ENCODE measurements at regions not wholly inside any gene's neighbourhood (a gene's known extent, or its start where the extent isn't known, plus 50 kb on each side); places are given as distances from the start of the nearest gene placed in this dataset.

DNA sequence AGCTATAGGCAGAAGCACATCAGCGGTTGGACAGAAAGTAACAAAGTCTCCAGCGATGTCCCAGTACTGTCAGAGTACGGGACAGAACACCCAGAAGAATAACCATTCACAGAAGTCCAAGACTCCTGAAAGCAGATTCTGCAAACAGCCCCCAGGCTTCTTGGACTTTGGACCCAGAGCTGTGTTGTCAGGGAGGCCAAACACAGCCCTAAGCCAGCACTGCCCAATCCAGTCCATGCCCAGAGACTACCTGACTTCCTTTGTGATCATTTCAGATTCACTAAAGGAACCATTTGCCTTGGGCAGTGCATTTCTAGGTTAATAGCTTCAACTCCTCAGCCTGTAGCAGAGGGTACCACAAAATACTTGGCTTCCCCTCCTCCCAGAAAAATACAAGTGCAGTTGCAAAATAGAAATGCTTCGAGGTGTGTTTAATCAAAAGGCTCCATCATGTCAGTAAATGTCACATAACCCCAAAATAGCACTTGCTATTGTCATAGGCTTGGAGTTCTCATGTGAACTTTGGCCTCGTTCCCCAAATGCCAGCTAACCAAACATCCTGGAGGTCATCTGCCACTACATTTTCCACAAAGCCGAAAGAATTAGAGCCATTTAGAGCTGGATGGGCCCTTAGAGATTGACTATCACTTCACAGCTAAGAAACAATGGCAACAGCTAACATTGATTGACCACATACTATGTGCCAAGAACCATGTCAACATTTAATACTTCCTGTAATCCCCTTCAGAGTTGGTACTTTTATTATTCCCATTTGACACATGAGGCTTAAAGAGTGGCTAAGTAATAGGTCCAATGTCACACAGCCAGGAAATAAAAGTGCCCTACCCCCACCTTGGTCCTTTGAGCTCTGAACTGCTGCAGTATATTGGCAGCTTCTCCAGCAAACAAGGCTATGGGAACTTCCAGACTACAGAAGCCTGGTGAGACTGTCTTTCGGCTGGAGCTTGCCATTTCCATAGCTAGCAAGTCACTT, 329.9 kb downstream of the FOXO1 start:
- CTCF ChIA-PET, result interaction anchor here (0.9 kb wide), 1 partner anchor 16 kb away, joined by 3 read pairs; no protein-coding TSS in a partner anchor
- Mint-ChIP-seq H3K4me1 (ENCODE audit: low read depth) (peaks cover 14% of the 10 kb centered on the region), H3K27ac (no peak overlapping the region), H3K36me3 (ENCODE audit: low read depth) (no peaks in the 10 kb centered on the region), H3K9me3 (ENCODE audit: insufficient read depth) (no peaks in the 10 kb centered on the region), H3K27me3 (ENCODE audit: low read depth) (no peaks in the 10 kb centered on the region), H3K4me3 (no peak overlapping the region)
- ATAC-seq (no peak), DNase-seq (no peak)
- POLR2A ChIA-PET, result interaction anchor here (0.5 kb wide), 1 partner anchor 316 kb away, joined by 6 read pairs; no protein-coding TSS in a partner anchor

- H3K27ac Mint-ChIP-seq, result no peak overlapping the region
- H3K36me3 Mint-ChIP-seq (ENCODE audit: low read depth), result no peaks in the 10 kb centered on the region
- no peak for DNase-seq
- no peaks in the 10 kb centered on the region for H3K9me3 Mint-ChIP-seq (ENCODE audit: insufficient read depth)
- H3K27me3 Mint-ChIP-seq (ENCODE audit: low read depth), result no peaks in the 10 kb centered on the region
- ChIA-PET POLR2A (no interaction called here), CTCF (no interaction called here)
- no peak for ATAC-seq
- no peak overlapping the region for H3K4me3 Mint-ChIP-seq
- H3K4me1 Mint-ChIP-seq (ENCODE audit: low read depth), result peaks cover 7% of the 10 kb centered on the region
Observed at GRCh38 chr13:40337651-40338050, 328.8 kb downstream of the FOXO1 start.

DNA sequence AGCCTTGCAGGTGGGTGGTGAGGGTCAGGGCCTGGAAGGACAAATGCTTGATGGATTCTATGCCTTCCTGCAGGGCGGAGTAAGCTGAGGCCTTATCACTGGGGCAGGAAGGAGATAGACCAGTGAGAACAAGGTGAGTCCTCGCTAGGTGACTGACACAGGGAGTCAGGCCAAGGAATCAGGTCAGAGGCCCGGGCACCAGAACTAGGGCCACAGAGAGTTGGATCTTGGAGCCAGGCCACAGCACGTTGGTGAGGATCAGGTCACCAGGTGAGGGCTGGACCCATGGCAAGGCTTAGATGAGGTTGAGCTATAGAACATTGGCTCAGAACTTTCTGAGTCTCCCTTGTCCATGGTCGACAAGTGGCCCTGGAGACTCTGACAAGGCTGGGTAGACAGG, 328.2 kb downstream of the FOXO1 start:
- DNase-seq (no peak), ATAC-seq (no peak)
- Mint-ChIP-seq H3K36me3 (ENCODE audit: low read depth) (no peaks in the 10 kb centered on the region), H3K27ac (no peak overlapping the region), H3K27me3 (ENCODE audit: low read depth) (no peaks in the 10 kb centered on the region), H3K4me3 (no peak overlapping the region), H3K4me1 (ENCODE audit: low read depth) (peaks cover 7% of the 10 kb centered on the region), H3K9me3 (ENCODE audit: insufficient read depth) (no peaks in the 10 kb centered on the region)
- POLR2A ChIA-PET, result no interaction called here
- CTCF ChIA-PET, result no interaction called here

DNA sequence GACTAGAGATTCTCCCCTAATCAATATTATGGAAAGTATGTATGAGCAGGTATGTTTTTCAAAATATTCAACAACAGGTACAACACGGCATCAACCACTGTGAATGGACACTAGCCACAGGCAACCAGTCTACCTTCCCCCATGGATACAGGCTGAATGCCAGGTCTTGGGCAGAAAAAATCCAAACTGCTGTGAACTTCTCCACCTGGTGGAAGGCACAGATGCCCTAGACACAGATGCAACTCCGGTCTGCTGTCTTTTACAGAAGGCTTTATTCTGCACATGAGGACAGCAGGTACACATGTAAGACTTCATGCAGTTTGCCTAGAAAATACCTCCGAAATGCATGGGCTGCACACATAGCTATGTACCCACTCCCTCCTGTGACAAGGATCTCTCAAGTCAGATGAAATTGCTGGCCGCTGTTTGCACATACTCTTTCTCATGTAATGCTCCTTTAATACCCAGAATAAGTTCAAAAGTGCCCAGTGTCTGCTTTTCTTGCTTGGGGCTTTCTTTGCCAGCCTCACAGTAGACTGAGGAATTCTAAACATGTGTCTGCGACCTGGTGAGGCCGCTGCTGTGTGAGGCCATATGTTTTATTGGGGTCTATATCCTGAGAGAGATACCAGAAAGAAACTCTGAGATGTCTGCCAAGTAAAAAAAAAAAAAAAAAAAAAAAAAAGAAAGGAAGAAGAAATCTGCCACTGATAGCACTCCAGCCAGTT, 325.9 kb downstream of the FOXO1 start:
- DNase-seq (no peak), ATAC-seq (no peak)
- Mint-ChIP-seq H3K36me3 (ENCODE audit: low read depth) (no peaks in the 10 kb centered on the region), H3K4me1 (ENCODE audit: low read depth) (peaks cover 7% of the 10 kb centered on the region), H3K27ac (no peak overlapping the region), H3K4me3 (no peak overlapping the region), H3K27me3 (ENCODE audit: low read depth) (no peaks in the 10 kb centered on the region), H3K9me3 (ENCODE audit: insufficient read depth) (no peaks in the 10 kb centered on the region)
- ChIA-PET CTCF (no interaction called here), POLR2A (no interaction called here)

- Mint-ChIP-seq H3K4me3 (no peak overlapping the region), H3K27ac (no peak overlapping the region), H3K9me3 (ENCODE audit: insufficient read depth) (no peaks in the 10 kb centered on the region), H3K4me1 (ENCODE audit: low read depth) (peaks cover 7% of the 10 kb centered on the region), H3K27me3 (ENCODE audit: low read depth) (no peaks in the 10 kb centered on the region), H3K36me3 (ENCODE audit: low read depth) (no peaks in the 10 kb centered on the region)
- CTCF ChIA-PET, result no interaction called here
- ATAC-seq, result no peak
- no peak for DNase-seq
- POLR2A ChIA-PET, result no interaction called here
Observed at GRCh38 chr13:40341096-40341471, 325.4 kb downstream of the FOXO1 start.

GRCh38 chr13:40341501-40341900, 324.9 kb downstream of the FOXO1 start:
- POLR2A ChIA-PET, result no interaction called here
- CTCF ChIA-PET, result no interaction called here
- no peaks in the 10 kb centered on the region for H3K36me3 Mint-ChIP-seq (ENCODE audit: low read depth)
- H3K9me3 Mint-ChIP-seq (ENCODE audit: insufficient read depth), result no peaks in the 10 kb centered on the region
- H3K4me1 Mint-ChIP-seq (ENCODE audit: low read depth), result peaks cover 6% of the 10 kb centered on the region
- ATAC-seq (no peak), DNase-seq (no peak)
- no peaks in the 10 kb centered on the region for H3K27me3 Mint-ChIP-seq (ENCODE audit: low read depth)
- H3K27ac Mint-ChIP-seq, result no peak overlapping the region
- H3K4me3 Mint-ChIP-seq, result no peak overlapping the region

- Mint-ChIP-seq H3K9me3 (ENCODE audit: insufficient read depth) (no peaks in the 10 kb centered on the region), H3K27ac (no peak overlapping the region), H3K27me3 (ENCODE audit: low read depth) (no peaks in the 10 kb centered on the region), H3K36me3 (ENCODE audit: low read depth) (no peaks in the 10 kb centered on the region), H3K4me1 (ENCODE audit: low read depth) (no peaks in the 10 kb centered on the region), H3K4me3 (no peak overlapping the region)
- ATAC-seq (no peak), DNase-seq (no peak)
- CTCF ChIA-PET, result interaction anchor here (1.3 kb wide), 1 partner anchor 274 kb away, joined by 3 read pairs; no protein-coding TSS in a partner anchor
- POLR2A ChIA-PET, result no interaction called here
Observed at GRCh38 chr13:40342461-40342860, 324.0 kb downstream of the FOXO1 start.

DNA sequence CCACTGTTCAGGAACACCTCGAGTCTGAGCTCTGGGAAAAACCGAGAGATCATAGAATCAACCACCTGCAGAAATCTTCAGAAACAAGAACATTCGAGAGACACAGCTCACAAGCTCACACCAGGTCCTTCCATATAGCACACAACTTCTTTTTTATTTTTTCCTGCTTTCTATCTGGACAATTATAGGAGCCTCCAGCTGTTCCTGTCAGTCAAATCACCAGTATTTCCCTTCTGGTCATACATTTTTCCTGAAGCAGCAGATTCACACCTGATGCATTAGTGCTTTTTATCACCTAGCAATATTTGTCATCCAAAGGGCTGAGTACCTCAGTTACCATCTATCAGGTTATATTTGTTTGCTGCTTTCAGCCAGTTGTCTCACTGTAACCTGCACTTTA, 323.5 kb downstream of the FOXO1 start:
- DNase-seq (no peak), ATAC-seq (no peak)
- Mint-ChIP-seq H3K27ac (no peak overlapping the region), H3K36me3 (ENCODE audit: low read depth) (no peaks in the 10 kb centered on the region), H3K4me1 (ENCODE audit: low read depth) (no peaks in the 10 kb centered on the region), H3K9me3 (ENCODE audit: insufficient read depth) (no peaks in the 10 kb centered on the region), H3K27me3 (ENCODE audit: low read depth) (no peaks in the 10 kb centered on the region), H3K4me3 (no peak overlapping the region)
- POLR2A ChIA-PET, result no interaction called here
- CTCF ChIA-PET, result interaction anchor here (1.3 kb wide), 1 partner anchor 275 kb away, joined by 3 read pairs; no protein-coding TSS in a partner anchor

GRCh38 chr13:40343550-40344269, 322.7 kb downstream of the FOXO1 start:
- no peak for DNase-seq
- H3K27ac Mint-ChIP-seq, result no peak overlapping the region
- no peak for ATAC-seq
- H3K9me3 Mint-ChIP-seq (ENCODE audit: insufficient read depth), result no peaks in the 10 kb centered on the region
- H3K27me3 Mint-ChIP-seq (ENCODE audit: low read depth), result no peaks in the 10 kb centered on the region
- ChIA-PET CTCF (interaction anchor here (1.3 kb wide), 1 partner anchor 275 kb away, joined by 3 read pairs; no protein-coding TSS in a partner anchor), POLR2A (no interaction called here)
- no peaks in the 10 kb centered on the region for H3K4me1 Mint-ChIP-seq (ENCODE audit: low read depth)
- no peak overlapping the region for H3K4me3 Mint-ChIP-seq
- H3K36me3 Mint-ChIP-seq (ENCODE audit: low read depth), result no peaks in the 10 kb centered on the region

GRCh38 chr13:40344270-40345148, 321.9 kb downstream of the FOXO1 start:
- ATAC-seq (no peak), DNase-seq (no peak)
- Mint-ChIP-seq H3K9me3 (ENCODE audit: insufficient read depth) (no peaks in the 10 kb centered on the region), H3K4me1 (ENCODE audit: low read depth) (no peaks in the 10 kb centered on the region), H3K4me3 (no peak overlapping the region), H3K27me3 (ENCODE audit: low read depth) (no peaks in the 10 kb centered on the region), H3K36me3 (ENCODE audit: low read depth) (no peaks in the 10 kb centered on the region), H3K27ac (no peak overlapping the region)
- ChIA-PET POLR2A (no interaction called here), CTCF (no interaction called here)

GRCh38 chr13:40345149-40345514, 321.3 kb downstream of the FOXO1 start:
- DNase-seq (no peak), ATAC-seq (no peak)
- no peaks in the 10 kb centered on the region for H3K9me3 Mint-ChIP-seq (ENCODE audit: insufficient read depth)
- ChIA-PET POLR2A (interaction anchor here (0.5 kb wide), 1 partner anchor 408 kb away, joined by 4 read pairs; no protein-coding TSS in a partner anchor), CTCF (no interaction called here)
- no peaks in the 10 kb centered on the region for H3K4me1 Mint-ChIP-seq (ENCODE audit: low read depth)
- no peak overlapping the region for H3K4me3 Mint-ChIP-seq
- H3K27me3 Mint-ChIP-seq (ENCODE audit: low read depth), result no peaks in the 10 kb centered on the region
- H3K36me3 Mint-ChIP-seq (ENCODE audit: low read depth), result no peaks in the 10 kb centered on the region
- H3K27ac Mint-ChIP-seq, result no peak overlapping the region
